ENCODE measurements at regions not wholly inside any gene's neighbourhood (a gene's known extent, or its start where the extent isn't known, plus 50 kb on each side); places are given as distances from the start of the nearest gene placed in this dataset.
A peak's percentile ranks its signal among the peaks of the same experiment; 100 is the strongest.
"Not testable (repeated sequence)": the region's sequence is repeated elsewhere in the genome, so short reads cannot be mapped to it uniquely, and the experiment has no call there.

GRCh38 chr10:26372513-26373354 is 65.4 kb upstream of the APBB1IP start:
- H3K27ac ChIP-seq, result no peak overlapping the region
- no peak for TF ChIP-seq CTCF (IDR thresholded peaks at IDR 0.05)
- no peak overlapping the region for H3K4me3 ChIP-seq
- 63 to 72% (median 72%) methylated on average over 4 of the region's 4 CpGs for WGBS, 3 donors
- H3K36me3 ChIP-seq (ENCODE audit: insufficient read depth in 1 of 2, low read depth in 1 of 2), result no peaks in the 10 kb centered on the region
- ATAC-seq (no peak), DNase-seq (no peak)
- H3K27me3 ChIP-seq (ENCODE audit: insufficient read depth in 3 of 3, low read length in 2 of 3), result no peaks in the 10 kb centered on the region
- H3K4me1 ChIP-seq, result no peaks in the 10 kb centered on the region
- intact Hi-C loops (cut with DNase I), result no loop called here
- no peaks in the 10 kb centered on the region for H3K9me3 ChIP-seq

- Histone ChIP-seq H3K4me1 (no peaks in the 10 kb centered on the region), H3K4me3 (no peak overlapping the region), H3K9me3 (no peaks in the 10 kb centered on the region), H3K27me3 (ENCODE audit: insufficient read depth in 3 of 3, low read length in 2 of 3) (no peaks in the 10 kb centered on the region), H3K36me3 (ENCODE audit: insufficient read depth in 1 of 2, low read depth in 1 of 2) (no peaks in the 10 kb centered on the region), H3K27ac (no peak overlapping the region)
- no peak for DNase-seq
- no peak for TF ChIP-seq CTCF (IDR thresholded peaks at IDR 0.05)
- 62 to 66% (median 64%) methylated on average over 4 of the region's 4 CpGs for WGBS, 3 donors
- no peak for ATAC-seq
- intact Hi-C loops (cut with DNase I), result no loop called here
These were observed 63.7 kb upstream of the APBB1IP start for GRCh38 chr10:26374426-26374825.

DNA sequence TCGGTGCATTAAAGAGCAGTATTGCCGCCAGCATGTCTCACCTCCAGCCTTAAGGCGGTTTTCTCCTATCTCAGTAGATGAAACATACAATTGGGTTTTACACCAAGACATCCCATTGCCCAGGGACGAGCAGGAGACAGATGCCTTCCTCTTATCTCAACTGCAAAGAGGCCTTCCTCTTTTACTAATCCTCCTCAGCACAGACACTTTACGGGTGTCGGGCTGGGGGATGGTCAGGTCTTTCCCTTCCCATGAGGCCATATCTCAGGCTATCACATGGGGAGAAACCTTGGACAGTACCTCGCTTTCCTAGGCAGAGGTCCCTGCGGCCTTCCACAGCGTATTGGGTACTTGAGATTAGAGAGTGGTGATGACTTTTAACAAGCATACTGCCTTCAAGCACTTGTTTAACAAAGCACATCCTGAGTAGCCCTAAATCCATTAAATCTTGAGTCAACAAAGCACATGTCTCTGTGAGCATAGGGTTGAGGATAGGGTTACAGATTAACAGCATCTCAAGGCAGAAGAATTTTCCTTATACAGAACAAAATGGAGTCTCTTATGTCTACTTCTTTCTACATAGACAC is 60.8 kb upstream of the APBB1IP start:
- DNase-seq; H3K36me3 ChIP-seq (ENCODE audit: insufficient read depth in 1 of 2, low read depth in 1 of 2); H3K9me3 ChIP-seq; H3K4me3 ChIP-seq; intact Hi-C loops (cut with DNase I); H3K27me3 ChIP-seq (ENCODE audit: insufficient read depth in 3 of 3, low read length in 2 of 3); ATAC-seq; H3K4me1 ChIP-seq; H3K27ac ChIP-seq: not testable (repeated sequence)
- 41 to 54% (median 51%) methylated on average over 9 of the region's 9 CpGs for WGBS, 3 donors

DNA sequence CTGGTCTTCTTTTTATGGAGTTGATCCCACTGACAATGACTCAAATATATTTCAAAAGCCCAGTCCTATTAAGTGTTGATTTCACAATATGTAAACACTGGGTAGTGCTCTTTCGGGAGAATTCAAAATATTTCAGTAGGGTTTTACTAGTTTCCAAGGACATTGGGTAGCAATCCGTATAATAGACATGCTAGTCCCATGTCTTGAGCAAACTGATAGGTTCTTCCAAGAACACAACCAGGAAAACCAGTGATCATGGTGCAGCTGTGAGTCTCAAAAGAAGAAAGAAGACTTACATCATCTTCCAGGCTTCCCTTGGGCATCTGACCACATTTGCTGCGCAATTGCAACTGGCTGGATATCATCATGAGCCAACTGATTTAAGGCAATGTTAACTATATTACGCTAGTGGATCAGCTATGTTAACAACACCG is 59.3 kb upstream of the APBB1IP start:
- TF ChIP-seq CTCF (IDR thresholded peaks at IDR 0.05), result no peak
- no peak overlapping the region for H3K4me3 ChIP-seq
- H3K4me1 ChIP-seq, result no peaks in the 10 kb centered on the region
- ATAC-seq, result peak in 3 of 4 donors; percentile 33 to 63 (median 57)
- intact Hi-C loops (cut with DNase I), result no loop called here
- no peaks in the 10 kb centered on the region for H3K36me3 ChIP-seq (ENCODE audit: insufficient read depth in 1 of 2, low read depth in 1 of 2)
- H3K27ac ChIP-seq, result no peak overlapping the region
- no peaks in the 10 kb centered on the region for H3K9me3 ChIP-seq
- peak in 1 of 2 donors; percentile 21 for DNase-seq
- WGBS, 3 donors, result 40 to 57% (median 53%) methylated on average over 5 of the region's 5 CpGs
- no peaks in the 10 kb centered on the region for H3K27me3 ChIP-seq (ENCODE audit: insufficient read depth in 3 of 3, low read length in 2 of 3)

DNA sequence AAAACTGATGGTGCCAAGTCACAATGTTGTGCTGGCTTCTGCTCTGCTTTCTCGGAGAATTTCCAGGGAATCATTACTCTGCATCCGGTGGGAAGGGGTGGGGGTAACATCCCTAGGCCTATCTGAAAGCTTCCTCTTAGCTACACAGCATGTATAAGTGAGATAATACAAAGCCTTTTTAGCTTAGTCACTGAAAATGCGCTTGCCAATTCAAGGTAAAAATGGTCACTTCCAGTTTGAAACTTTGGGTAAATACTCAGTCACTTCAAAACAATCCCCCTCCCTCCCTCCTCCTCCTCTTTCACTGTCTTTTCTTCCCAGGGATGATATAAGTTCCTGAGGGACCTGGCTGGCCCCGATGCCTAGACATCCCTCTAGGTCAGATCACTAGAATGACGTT is 57.3 kb upstream of the APBB1IP start:
- Histone ChIP-seq H3K27ac (no peak overlapping the region), H3K36me3 (ENCODE audit: insufficient read depth in 1 of 2, low read depth in 1 of 2) (no peaks in the 10 kb centered on the region), H3K9me3 (no peaks in the 10 kb centered on the region), H3K4me3 (no peak overlapping the region), H3K4me1 (no peaks in the 10 kb centered on the region), H3K27me3 (ENCODE audit: insufficient read depth in 3 of 3, low read length in 2 of 3) (no peaks in the 10 kb centered on the region)
- WGBS, 3 donors, result 44 to 71% (median 45%) methylated on average over 5 of the region's 5 CpGs
- ATAC-seq (no peak), DNase-seq (no peak)
- intact Hi-C loops (cut with DNase I), result no loop called here
- TF ChIP-seq CTCF (IDR thresholded peaks at IDR 0.05), result no peak
